Transverse colon (tissue), 4 donors: ENCODE measurements at regions not wholly inside any gene's neighbourhood (a gene's known extent, or its start where the extent isn't known, plus 50 kb on each side); places are given as distances from the start of the nearest gene placed in this dataset.

ENCODE experiments used
- DNase-seq: peaks from one replicate; pipeline ENCODE4 v3.0.0-alpha.2; 2019
- H3K27ac ChIP-seq, 4 donors: fragments of 200-600 bp; sonication (generic); 2 replicates each; pipeline ENCODE4 v1.5.1; 2016 to 2018; ENCODE audit warnings: inconsistent platforms in 4 of 4
- H3K27me3 ChIP-seq: fragments of 200-600 bp; sonication (generic); 2 replicates; pipeline ENCODE4 v1.5.1; 2017; ENCODE audit warnings: inconsistent platforms
- H3K36me3 ChIP-seq, 4 donors: fragments of 200-600 bp; sonication (generic); 2 replicates each; pipeline ENCODE4 v1.5.1; 2017 to 2019; ENCODE audit warnings: inconsistent platforms in 4 of 4
- H3K4me1 ChIP-seq, 4 donors: fragments of 200-600 bp; sonication (generic); 2 replicates each; pipeline ENCODE4 v1.5.1; 2017 to 2020; ENCODE audit warnings: inconsistent platforms in 4 of 4
- H3K4me3 ChIP-seq, 4 donors: fragments of 200-600 bp; sonication (generic); 1 replicate in 1 of 4; 2 replicates in 3 of 4; pipeline versions ENCODE4 v1.5.1 to v1.6.1; 2017 to 2019; ENCODE audit warnings: inconsistent platforms in 4 of 4
- H3K9me3 ChIP-seq, 2 donors: fragments of 200-600 bp; sonication (generic); 2 replicates each; pipeline ENCODE4 v1.5.1; 2017 to 2019; ENCODE audit warnings: inconsistent platforms in 2 of 2
- CTCF ChIP-seq, 5 experiments: fragments of 200-600 bp in 3 of 5; fragments of 450-650 bp in 2 of 5; sonication (generic) in 3 of 5; IDR thresholded peaks; 1 replicate in 2 of 5; 2 replicates in 3 of 5; pipeline ENCODE4 v1.5.1; 2016 to 2017; ENCODE audit warnings: antibody characterized with exemption in 5 of 5, inconsistent platforms in 3 of 5, mild to moderate bottlenecking in 2 of 5, moderate library complexity in 1 of 5
- EP300 ChIP-seq: sonication (generic); formaldehyde crosslinking; IDR thresholded peaks from one replicate; pipeline ENCODE4 v1.6.1; 2017; ENCODE audit warnings: antibody characterized with exemption, low read depth
- POLR2A ChIP-seq: fragments of 450-650 bp; IDR thresholded peaks from one replicate; pipeline ENCODE4 v1.6.1; 2016; ENCODE audit warnings: antibody characterized with exemption, mild to moderate bottlenecking, moderate library complexity
- POLR2AphosphoS5 ChIP-seq, 3 donors: sonication (generic); formaldehyde crosslinking; IDR thresholded peaks; one replicate each; pipeline ENCODE4 v1.6.1; 2016; ENCODE audit warnings: antibody characterized with exemption in 3 of 3
- WGBS, 2 donors: methylation state at CpG; one replicate each; pipeline ENCODE4 v1.1.5; 2018; ENCODE audit warnings: low coverage in 1 of 2; 5-methylcytosine and 5-hydroxymethylcytosine counted together
- in situ Hi-C, 4 donors: fragments of 200-750 bp; cut with MboI; loops; one replicate each; pipeline versions ENCODE4 v1.15.0 to v1.15.1; 2017; ENCODE audit warnings: low sequenced_read_pairs in 3 of 4, low pct_ligation_motif_present in 1 of 4, low pct_unique_long_range_greater_than_20kb in 1 of 4
- intact Hi-C: fragments of 100-400 bp; cut with DNase I; formaldehyde crosslinking; loops from one replicate; pipeline ENCODE4 v1.15.1; 2023; ENCODE audit warnings: low total_unique reads

DNA sequence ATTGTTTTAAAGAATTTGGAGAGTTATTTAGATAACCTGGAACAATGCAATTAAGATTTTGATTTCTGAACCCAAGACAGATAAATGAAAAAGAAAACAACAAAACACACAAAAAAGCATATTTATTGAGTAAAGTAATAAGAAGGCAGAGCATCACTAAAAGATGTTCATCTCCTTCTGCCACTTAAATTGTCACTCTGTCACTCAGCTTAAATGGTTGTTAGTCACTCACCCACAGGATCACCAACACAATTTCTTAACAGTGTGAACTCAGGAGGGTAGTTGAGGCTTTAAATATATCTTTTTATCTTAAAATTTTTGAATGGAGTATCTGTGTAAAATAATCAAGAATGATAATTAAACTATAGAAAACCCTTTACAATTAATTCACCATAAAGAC lies 1215.5 kb upstream of the PCDH20 start:
- H3K36me3 ChIP-seq = no peaks in the 10 kb centered on the region
- no peaks in the 10 kb centered on the region for H3K27me3 ChIP-seq
- in situ Hi-C loops (no loop called here), intact Hi-C loops (no loop called here)
- no peaks in the 10 kb centered on the region for H3K4me1 ChIP-seq
- no peaks in the 10 kb centered on the region for H3K9me3 ChIP-seq
- DNase-seq = no peak
- H3K27ac ChIP-seq = no peak overlapping the region
- no peak overlapping the region for H3K4me3 ChIP-seq
- TF ChIP-seq EP300 (no peak), CTCF (IDR thresholded peaks at IDR 0.05) (no peak), POLR2A (no peak), POLR2AphosphoS5 (IDR thresholded peaks at IDR 0.05) (no peak)

- H3K27ac ChIP-seq = no peak overlapping the region
- in situ Hi-C loops = no loop called here
- no peaks in the 10 kb centered on the region for H3K4me1 ChIP-seq
- H3K9me3 ChIP-seq = no peaks in the 10 kb centered on the region
- no peak overlapping the region for H3K4me3 ChIP-seq
- intact Hi-C loops = no loop called here
- no peaks in the 10 kb centered on the region for H3K36me3 ChIP-seq
- TF ChIP-seq POLR2A (no peak), EP300 (no peak), POLR2AphosphoS5 (IDR thresholded peaks at IDR 0.05) (no peak), CTCF (IDR thresholded peaks at IDR 0.05) (no peak)
- no peaks in the 10 kb centered on the region for H3K27me3 ChIP-seq
- WGBS, 2 donors = 66 to 100% methylated on average over 1 to 3 of the region's 3 CpGs
- no peak for DNase-seq
Observed at GRCh38 chr13:62629618-62630017, 1214.0 kb upstream of the PCDH20 start.

- no peak overlapping the region for H3K4me3 ChIP-seq
- intact Hi-C loops (no loop called here), in situ Hi-C loops (no loop called here)
- 63 to 90% methylated on average over 3 to 15 of the region's 15 CpGs for WGBS, 2 donors
- no peaks in the 10 kb centered on the region for H3K36me3 ChIP-seq
- no peak for DNase-seq
- H3K27me3 ChIP-seq = no peaks in the 10 kb centered on the region
- no peak overlapping the region for H3K27ac ChIP-seq
- TF ChIP-seq EP300 (no peak), CTCF (IDR thresholded peaks at IDR 0.05) (no peak), POLR2A (no peak), POLR2AphosphoS5 (IDR thresholded peaks at IDR 0.05) (no peak)
- no peaks in the 10 kb centered on the region for H3K4me1 ChIP-seq
- no peaks in the 10 kb centered on the region for H3K9me3 ChIP-seq
Observed at GRCh38 chr13:62627226-62627625, 1211.6 kb upstream of the PCDH20 start.

DNA sequence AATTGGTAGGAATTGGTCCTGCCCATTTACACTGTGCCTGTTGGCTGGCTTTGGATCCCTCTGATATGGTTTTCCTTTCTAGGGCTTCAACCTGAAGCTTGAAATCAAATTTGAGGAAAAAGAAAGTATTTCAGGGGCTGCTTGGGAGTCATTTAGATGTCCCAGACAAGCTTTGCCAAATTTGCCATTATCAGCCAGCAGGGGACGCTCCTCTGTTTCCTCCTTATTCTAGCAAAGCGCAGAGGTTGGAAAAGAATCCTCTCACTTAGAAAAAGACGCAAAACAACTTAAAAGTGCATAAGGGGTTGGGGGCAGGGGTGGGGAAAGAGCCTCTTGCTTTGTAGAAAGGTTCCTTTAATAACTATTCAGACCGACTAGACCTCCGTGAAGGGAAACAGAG lies 1211.1 kb upstream of the PCDH20 start:
- no peaks in the 10 kb centered on the region for H3K4me1 ChIP-seq
- H3K27ac ChIP-seq = no peak overlapping the region
- intact Hi-C loops (no loop called here), in situ Hi-C loops (no loop called here)
- TF ChIP-seq POLR2AphosphoS5 (IDR thresholded peaks at IDR 0.05) (no peak), CTCF (IDR thresholded peaks at IDR 0.05) (no peak), POLR2A (no peak), EP300 (no peak)
- DNase-seq = no peak
- WGBS, 2 donors = 57 to 61% methylated on average over 5 of the region's 5 CpGs
- H3K9me3 ChIP-seq = no peaks in the 10 kb centered on the region
- no peaks in the 10 kb centered on the region for H3K36me3 ChIP-seq
- no peak overlapping the region for H3K4me3 ChIP-seq
- no peaks in the 10 kb centered on the region for H3K27me3 ChIP-seq
